K562 (cell line): ENCODE measurements at regions not wholly inside any gene's neighbourhood (a gene's known extent, or its start where the extent isn't known, plus 50 kb on each side); places are given as distances from the start of the nearest gene placed in this dataset.

Experiments used
- CHD2 ChIP-seq: IDR thresholded peaks from 2 replicates; pipeline ENCODE4 v1.6.1; 2011; ENCODE audit warnings: low read depth, low read length
- HNRNPLL ChIP-seq: fragments of 200-400 bp; formaldehyde crosslinking; IDR thresholded peaks from 2 replicates; pipeline ENCODE4 v1.6.1; 2017; ENCODE audit warnings: low read length, low read depth, mild to moderate bottlenecking; ENCODE audit not compliant: poor library complexity, severe bottlenecking
- MIER1 ChIP-seq: fragments of 450-650 bp; IDR thresholded peaks from 2 replicates; pipeline ENCODE4 v1.6.1; 2016; ENCODE audit warnings: antibody characterized with exemption, mild to moderate bottlenecking, low read depth
- POLR2H ChIP-seq: IDR thresholded peaks from 2 replicates; pipeline ENCODE4 v1.6.1; 2016; ENCODE audit warnings: missing genetic modification characterization, low read depth, mild to moderate bottlenecking, control low read depth, missing compliant biosample characterization, moderate library complexity
- PTBP1 ChIP-seq: fragments of 200-400 bp; formaldehyde crosslinking; IDR thresholded peaks from 2 replicates; pipeline ENCODE4 v1.6.1; 2017; ENCODE audit warnings: low read depth, low read length
- TEAD2 ChIP-seq: fragments of 450-650 bp; IDR thresholded peaks from 2 replicates; pipeline ENCODE4 v1.6.1; 2016; ENCODE audit warnings: missing genetic modification characterization, control low read depth, missing compliant biosample characterization
- ZBTB8A ChIP-seq: fragments of 450-650 bp; IDR thresholded peaks from 2 replicates; pipeline ENCODE4 v1.6.1; 2018; ENCODE audit warnings: mild to moderate bottlenecking, moderate library complexity; ENCODE audit not compliant: partially characterized antibody
- ZNF232 ChIP-seq: sonication (generic); formaldehyde crosslinking; IDR thresholded peaks from 2 replicates; pipeline ENCODE4 v1.8.0; 2022; ENCODE audit warnings: mild to moderate bottlenecking, missing genetic modification reagents
- TF ChIP-seq, protein P1 (sequence below): sonication (generic); formaldehyde crosslinking; IDR thresholded peaks from 2 replicates; pipeline ENCODE4 v1.8.1; 2023; ENCODE audit warnings: mild to moderate bottlenecking, missing genetic modification reagents
- TF ChIP-seq, protein P2 (sequence below): fragments of 450-650 bp; IDR thresholded peaks from 2 replicates; pipeline ENCODE4 v1.6.1; 2016; ENCODE audit warnings: antibody characterized with exemption
- TF ChIP-seq, protein P3 (sequence below): sonication (generic); formaldehyde crosslinking; IDR thresholded peaks from 2 replicates; pipeline ENCODE4 v1.8.0; 2022; ENCODE audit warnings: mild to moderate bottlenecking, low read depth, missing genetic modification reagents

DNA sequence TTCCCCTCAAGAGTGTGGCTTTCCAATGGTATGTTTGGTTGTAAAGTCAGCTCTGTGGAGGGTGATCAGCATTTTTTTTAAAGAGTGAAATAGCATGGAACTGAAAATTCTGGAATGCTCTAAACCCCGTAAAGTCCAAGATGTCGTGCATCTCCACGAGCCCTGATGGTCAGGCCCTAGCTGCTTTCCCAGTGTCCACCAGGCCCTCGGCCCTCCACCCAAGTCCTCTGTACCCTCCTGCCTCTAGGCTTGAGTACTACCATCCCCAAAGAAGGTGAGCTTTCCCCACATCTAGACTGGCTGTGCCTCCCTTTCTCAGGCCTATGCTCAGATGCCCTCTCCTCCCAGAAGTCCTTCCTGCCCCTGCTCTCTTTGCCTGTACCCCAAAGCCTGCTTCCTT is 280.3 kb downstream of the GADD45G start (continued):
- TF ChIP-seq, protein P1, sequence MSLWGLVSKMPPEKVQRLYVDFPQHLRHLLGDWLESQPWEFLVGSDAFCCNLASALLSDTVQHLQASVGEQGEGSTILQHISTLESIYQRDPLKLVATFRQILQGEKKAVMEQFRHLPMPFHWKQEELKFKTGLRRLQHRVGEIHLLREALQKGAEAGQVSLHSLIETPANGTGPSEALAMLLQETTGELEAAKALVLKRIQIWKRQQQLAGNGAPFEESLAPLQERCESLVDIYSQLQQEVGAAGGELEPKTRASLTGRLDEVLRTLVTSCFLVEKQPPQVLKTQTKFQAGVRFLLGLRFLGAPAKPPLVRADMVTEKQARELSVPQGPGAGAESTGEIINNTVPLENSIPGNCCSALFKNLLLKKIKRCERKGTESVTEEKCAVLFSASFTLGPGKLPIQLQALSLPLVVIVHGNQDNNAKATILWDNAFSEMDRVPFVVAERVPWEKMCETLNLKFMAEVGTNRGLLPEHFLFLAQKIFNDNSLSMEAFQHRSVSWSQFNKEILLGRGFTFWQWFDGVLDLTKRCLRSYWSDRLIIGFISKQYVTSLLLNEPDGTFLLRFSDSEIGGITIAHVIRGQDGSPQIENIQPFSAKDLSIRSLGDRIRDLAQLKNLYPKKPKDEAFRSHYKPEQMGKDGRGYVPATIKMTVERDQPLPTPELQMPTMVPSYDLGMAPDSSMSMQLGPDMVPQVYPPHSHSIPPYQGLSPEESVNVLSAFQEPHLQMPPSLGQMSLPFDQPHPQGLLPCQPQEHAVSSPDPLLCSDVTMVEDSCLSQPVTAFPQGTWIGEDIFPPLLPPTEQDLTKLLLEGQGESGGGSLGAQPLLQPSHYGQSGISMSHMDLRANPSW, result no peak
- TF ChIP-seq ZBTB8A (no peak), MIER1 (no peak), PTBP1 (no peak), TEAD2 (tag) (no peak), HNRNPLL (no peak), POLR2H (tag) (no peak), ZNF232 (CRISPR knock-in tag) (no peak), CHD2 (no peak)
- TF ChIP-seq, protein P2, sequence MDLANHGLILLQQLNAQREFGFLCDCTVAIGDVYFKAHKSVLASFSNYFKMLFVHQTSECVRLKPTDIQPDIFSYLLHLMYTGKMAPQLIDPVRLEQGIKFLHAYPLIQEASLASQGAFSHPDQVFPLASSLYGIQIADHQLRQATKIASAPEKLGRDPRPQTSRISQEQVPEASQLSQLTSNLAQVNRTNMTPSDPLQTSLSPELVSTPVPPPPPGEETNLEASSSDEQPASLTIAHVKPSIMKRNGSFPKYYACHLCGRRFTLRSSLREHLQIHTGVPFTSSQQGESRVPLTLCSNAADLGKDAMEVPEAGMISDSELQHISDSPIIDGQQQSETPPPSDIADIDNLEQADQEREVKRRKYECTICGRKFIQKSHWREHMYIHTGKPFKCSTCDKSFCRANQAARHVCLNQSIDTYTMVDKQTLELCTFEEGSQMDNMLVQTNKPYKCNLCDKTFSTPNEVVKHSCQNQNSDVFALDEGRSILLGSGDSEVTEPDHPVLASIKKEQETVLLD, result no peak
- TF ChIP-seq, protein P3, sequence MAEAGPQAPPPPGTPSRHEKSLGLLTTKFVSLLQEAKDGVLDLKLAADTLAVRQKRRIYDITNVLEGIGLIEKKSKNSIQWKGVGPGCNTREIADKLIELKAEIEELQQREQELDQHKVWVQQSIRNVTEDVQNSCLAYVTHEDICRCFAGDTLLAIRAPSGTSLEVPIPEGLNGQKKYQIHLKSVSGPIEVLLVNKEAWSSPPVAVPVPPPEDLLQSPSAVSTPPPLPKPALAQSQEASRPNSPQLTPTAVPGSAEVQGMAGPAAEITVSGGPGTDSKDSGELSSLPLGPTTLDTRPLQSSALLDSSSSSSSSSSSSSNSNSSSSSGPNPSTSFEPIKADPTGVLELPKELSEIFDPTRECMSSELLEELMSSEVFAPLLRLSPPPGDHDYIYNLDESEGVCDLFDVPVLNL (CRISPR knock-in tag), result no peak
